SK-N-MC (cell line): ENCODE measurements at regions not wholly inside any gene's neighbourhood (a gene's known extent, or its start where the extent isn't known, plus 50 kb on each side); places are given as distances from the start of the nearest gene placed in this dataset.

Experiments
- DNase-seq: peaks from one replicate; pipeline ENCODE4 v3.0.0-alpha.2; 2011; ENCODE audit warnings: low read depth, low spot score
- H3K27ac ChIP-seq: fragments of 200-600 bp; sonication (generic); 2 replicates; pipeline ENCODE4 v1.5.1; 2016; ENCODE audit warnings: mixed run types
- H3K36me3 ChIP-seq: fragments of 200-600 bp; sonication (generic); 2 replicates; pipeline ENCODE4 v1.6.1; 2017; ENCODE audit warnings: antibody characterized with exemption, low read length, mixed read lengths; ENCODE audit not compliant: insufficient read depth
- H3K4me3 ChIP-seq: fragments of 200-600 bp; sonication (generic); 2 replicates; pipeline ENCODE4 v1.5.1; 2016
- H3K9ac ChIP-seq: fragments of 200-600 bp; sonication (generic); 2 replicates; pipeline ENCODE4 v1.8.0; 2017; ENCODE audit warnings: mixed run types, mixed read lengths; ENCODE audit not compliant: insufficient read length
- H3K9me3 ChIP-seq: fragments of 200-600 bp; sonication (generic); 2 replicates; pipeline ENCODE4 v1.6.1; 2017; ENCODE audit warnings: low read depth, mild to moderate bottlenecking, antibody characterized with exemption, low read length, moderate library complexity, mixed read lengths
- EZH2 ChIP-seq: fragments of 200-600 bp; sonication (generic); IDR thresholded peaks from one replicate; pipeline ENCODE4 v1.6.1; 2017; ENCODE audit warnings: antibody characterized with exemption
- FOXP2 ChIP-seq: optimal IDR thresholded peaks from 2 replicates; pipeline ENCODE3; 2011; ENCODE audit warnings: mild to moderate bottlenecking, moderate library complexity; ENCODE audit not compliant: insufficient read depth; ENCODE audit errors: extremely low read length, control extremely low read depth
- POLR2AphosphoS5 ChIP-seq: IDR thresholded peaks from 2 replicates; pipeline ENCODE4 v1.6.1; 2012; ENCODE audit warnings: mild to moderate bottlenecking, low read depth, low read length, borderline replicate concordance

GRCh38 chr10:1850971-1851527 is 113.7 kb upstream of the ADARB2 start:
- H3K4me3 ChIP-seq = no peak overlapping the region
- H3K36me3 ChIP-seq = no peaks in the 10 kb centered on the region
- H3K27ac ChIP-seq = no peak overlapping the region
- no peaks in the 10 kb centered on the region for H3K9me3 ChIP-seq
- TF ChIP-seq POLR2AphosphoS5 (no peak), EZH2 (no peak), FOXP2 (no peak)
- no peak overlapping the region for H3K9ac ChIP-seq
- DNase-seq = no peak

GRCh38 chr10:1847361-1847760 is 110.0 kb upstream of the ADARB2 start:
- H3K4me3 ChIP-seq = no peak overlapping the region
- TF ChIP-seq POLR2AphosphoS5 (no peak), EZH2 (no peak), FOXP2 (no peak)
- H3K9me3 ChIP-seq = no peaks in the 10 kb centered on the region
- DNase-seq = no peak
- H3K27ac ChIP-seq = no peak overlapping the region
- no peak overlapping the region for H3K9ac ChIP-seq
- no peaks in the 10 kb centered on the region for H3K36me3 ChIP-seq

GRCh38 chr10:1846032-1846431 is 108.7 kb upstream of the ADARB2 start:
- no peaks in the 10 kb centered on the region for H3K9me3 ChIP-seq
- H3K9ac ChIP-seq = no peak overlapping the region
- no peaks in the 10 kb centered on the region for H3K36me3 ChIP-seq
- DNase-seq = no peak
- H3K4me3 ChIP-seq = no peak overlapping the region
- TF ChIP-seq POLR2AphosphoS5 (no peak), FOXP2 (no peak), EZH2 (no peak)
- no peak overlapping the region for H3K27ac ChIP-seq

- Histone ChIP-seq H3K27ac (no peak overlapping the region), H3K9me3 (no peaks in the 10 kb centered on the region), H3K4me3 (no peak overlapping the region), H3K36me3 (no peaks in the 10 kb centered on the region), H3K9ac (no peak overlapping the region)
- DNase-seq = no peak
- no peak for TF ChIP-seq EZH2
Observed at GRCh38 chr10:1841759-1842158, 104.4 kb upstream of the ADARB2 start.

- TF ChIP-seq EZH2 (no peak), FOXP2 (no peak), POLR2AphosphoS5 (no peak)
- Histone ChIP-seq H3K9me3 (no peaks in the 10 kb centered on the region), H3K9ac (no peak overlapping the region), H3K36me3 (no peaks in the 10 kb centered on the region), H3K4me3 (no peak overlapping the region), H3K27ac (no peak overlapping the region)
- DNase-seq = no peak
Observed at GRCh38 chr10:1829712-1830111, 92.4 kb upstream of the ADARB2 start.

GRCh38 chr10:1824928-1825327 is 87.6 kb upstream of the ADARB2 start:
- TF ChIP-seq EZH2 = no peak
- TF ChIP-seq POLR2AphosphoS5 = no peak
- TF ChIP-seq FOXP2 = no peak
- H3K4me3 ChIP-seq = no peak overlapping the region
- H3K27ac ChIP-seq = no peak overlapping the region
- H3K9me3 ChIP-seq = no peaks in the 10 kb centered on the region
- no peak overlapping the region for H3K9ac ChIP-seq
- DNase-seq = no peak
- no peaks in the 10 kb centered on the region for H3K36me3 ChIP-seq

GRCh38 chr10:1814556-1814955 is 77.2 kb upstream of the ADARB2 start:
- H3K4me3 ChIP-seq = no peak overlapping the region
- no peak overlapping the region for H3K27ac ChIP-seq
- H3K9ac ChIP-seq = no peak overlapping the region
- H3K36me3 ChIP-seq = no peaks in the 10 kb centered on the region
- peaks cover 3% of the 10 kb centered on the region; the same call in 1 of the 2 replicates for H3K9me3 ChIP-seq
- no peak for DNase-seq
- TF ChIP-seq POLR2AphosphoS5 (no peak), FOXP2 (no peak), EZH2 (no peak)

GRCh38 chr10:1809139-1809741 is 71.9 kb upstream of the ADARB2 start:
- TF ChIP-seq POLR2AphosphoS5 = no peak
- no peak for TF ChIP-seq EZH2
- TF ChIP-seq FOXP2 = no peak

GRCh38 chr10:1807924-1808323 is 70.6 kb upstream of the ADARB2 start:
- H3K9ac ChIP-seq = no peak overlapping the region
- H3K4me3 ChIP-seq = no peak overlapping the region
- no peaks in the 10 kb centered on the region for H3K36me3 ChIP-seq
- H3K27ac ChIP-seq = no peak overlapping the region
- TF ChIP-seq FOXP2 (no peak), POLR2AphosphoS5 (no peak), EZH2 (no peak)
- H3K9me3 ChIP-seq = no peaks in the 10 kb centered on the region
- DNase-seq = no peak

More at GRCh38 chr10:1809139-1809741, 71.9 kb upstream of the ADARB2 start:
- no peaks in the 10 kb centered on the region for H3K36me3 ChIP-seq
- no peak overlapping the region for H3K9ac ChIP-seq
- H3K9me3 ChIP-seq = no peaks in the 10 kb centered on the region
- no peak overlapping the region for H3K4me3 ChIP-seq
- no peak for DNase-seq
- H3K27ac ChIP-seq = no peak overlapping the region
